GM19452 (cell line): ENCODE measurements at regions not wholly inside any gene's neighbourhood (a gene's known extent, or its start where the extent isn't known, plus 50 kb on each side); places are given as distances from the start of the nearest gene placed in this dataset.

Source experiments
- ATAC-seq: cut with Tn5 transposase; IDR thresholded peaks from one replicate; pipeline ENCODE4 v1.9.1; 2021; ENCODE audit not compliant: unreplicated experiment

GRCh38 chr7:25863005-25863728, 288.8 kb upstream of the NFE2L3 start:
- ATAC-seq, result no peak

GRCh38 chr7:25863729-25864110, 288.3 kb upstream of the NFE2L3 start:
- no peak for ATAC-seq

GRCh38 chr7:25864511-25864910, 287.5 kb upstream of the NFE2L3 start:
- no peak for ATAC-seq

GRCh38 chr7:25864943-25865751, 286.9 kb upstream of the NFE2L3 start:
- ATAC-seq, result no peak

GRCh38 chr7:25868509-25868908, 283.5 kb upstream of the NFE2L3 start:
- no peak for ATAC-seq

- no peak for ATAC-seq
Observed at GRCh38 chr7:25870574-25870973, 281.4 kb upstream of the NFE2L3 start.

GRCh38 chr7:25876092-25876491, 275.9 kb upstream of the NFE2L3 start:
- no peak for ATAC-seq

GRCh38 chr7:25877802-25878789, 273.9 kb upstream of the NFE2L3 start:
- ATAC-seq, result peak; percentile 85

GRCh38 chr7:25879799-25880198, 272.2 kb upstream of the NFE2L3 start:
- ATAC-seq, result no peak

- no peak for ATAC-seq
Observed at GRCh38 chr7:25881317-25882037, 270.5 kb upstream of the NFE2L3 start.

GRCh38 chr7:25882151-25882773, 269.7 kb upstream of the NFE2L3 start:
- ATAC-seq, result no peak

- no peak for ATAC-seq
Observed at GRCh38 chr7:25884265-25884828, 267.7 kb upstream of the NFE2L3 start.

- no peak for ATAC-seq
Observed at GRCh38 chr7:25885057-25885576, 266.9 kb upstream of the NFE2L3 start.

GRCh38 chr7:25886387-25887240, 265.4 kb upstream of the NFE2L3 start:
- ATAC-seq, result no peak

GRCh38 chr7:25887266-25887665, 264.7 kb upstream of the NFE2L3 start:
- no peak for ATAC-seq

GRCh38 chr7:25887795-25888559, 264.0 kb upstream of the NFE2L3 start:
- ATAC-seq, result no peak

GRCh38 chr7:25889765-25890164, 262.2 kb upstream of the NFE2L3 start:
- no peak for ATAC-seq

GRCh38 chr7:25891591-25891990, 260.4 kb upstream of the NFE2L3 start:
- ATAC-seq, result no peak
